ENCODE measurements at regions not wholly inside any gene's neighbourhood (a gene's known extent, or its start where the extent isn't known, plus 50 kb on each side); places are given as distances from the start of the nearest gene placed in this dataset.

DNA sequence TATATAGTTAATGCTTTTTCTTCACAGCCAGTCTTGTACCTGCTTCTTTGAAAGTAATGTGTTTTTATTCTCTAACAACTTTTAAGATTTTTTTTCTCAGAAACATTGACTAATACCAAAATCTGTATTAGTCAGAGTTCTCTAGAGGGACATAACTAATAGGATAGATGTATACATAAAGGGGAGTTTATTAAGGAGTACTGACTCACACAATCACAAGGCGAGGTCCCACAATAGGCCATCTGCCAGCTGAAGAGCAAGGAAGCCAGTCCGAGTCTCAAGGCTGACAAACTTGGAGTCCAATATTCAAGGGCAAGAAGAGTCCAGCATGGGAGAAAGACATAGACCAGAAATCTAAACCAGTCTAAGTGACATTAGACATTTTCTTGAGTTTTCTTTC is 140.0 kb downstream of the RAB38 start:
- Histone ChIP-seq H3K4me3 (ENCODE audit: low read length) (no peak overlapping the region), H3K36me3 (ENCODE audit: control insufficient read depth, insufficient read depth, low read length) (no peaks in the 10 kb centered on the region), H3K9me3 (ENCODE audit: control insufficient read depth, insufficient read depth, low read length) (no peaks in the 10 kb centered on the region), H3K4me1 (ENCODE audit: control insufficient read depth, insufficient read depth, low read length) (no peaks in the 10 kb centered on the region), H3K27ac (ENCODE audit: low read length) (no peak overlapping the region), H3K27me3 (ENCODE audit: control insufficient read depth, insufficient read depth, low read length) (no peaks in the 10 kb centered on the region)
- no peaks in the 10 kb centered on the region for H3K36me3 Mint-ChIP-seq
- intact Hi-C loops (cut with micrococcal nuclease), result no loop called here
- 73% methylated on average over 2 of the region's 2 CpGs for WGBS (ENCODE audit: insufficient coverage)
- no peaks in the 10 kb centered on the region for H3K4me1 Mint-ChIP-seq
- no peak overlapping the region for H3K4me3 Mint-ChIP-seq
- TF ChIP-seq, protein P1, sequence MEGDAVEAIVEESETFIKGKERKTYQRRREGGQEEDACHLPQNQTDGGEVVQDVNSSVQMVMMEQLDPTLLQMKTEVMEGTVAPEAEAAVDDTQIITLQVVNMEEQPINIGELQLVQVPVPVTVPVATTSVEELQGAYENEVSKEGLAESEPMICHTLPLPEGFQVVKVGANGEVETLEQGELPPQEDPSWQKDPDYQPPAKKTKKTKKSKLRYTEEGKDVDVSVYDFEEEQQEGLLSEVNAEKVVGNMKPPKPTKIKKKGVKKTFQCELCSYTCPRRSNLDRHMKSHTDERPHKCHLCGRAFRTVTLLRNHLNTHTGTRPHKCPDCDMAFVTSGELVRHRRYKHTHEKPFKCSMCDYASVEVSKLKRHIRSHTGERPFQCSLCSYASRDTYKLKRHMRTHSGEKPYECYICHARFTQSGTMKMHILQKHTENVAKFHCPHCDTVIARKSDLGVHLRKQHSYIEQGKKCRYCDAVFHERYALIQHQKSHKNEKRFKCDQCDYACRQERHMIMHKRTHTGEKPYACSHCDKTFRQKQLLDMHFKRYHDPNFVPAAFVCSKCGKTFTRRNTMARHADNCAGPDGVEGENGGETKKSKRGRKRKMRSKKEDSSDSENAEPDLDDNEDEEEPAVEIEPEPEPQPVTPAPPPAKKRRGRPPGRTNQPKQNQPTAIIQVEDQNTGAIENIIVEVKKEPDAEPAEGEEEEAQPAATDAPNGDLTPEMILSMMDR (IDR thresholded peaks at IDR 0.05), result no peak
- H3K27me3 Mint-ChIP-seq (ENCODE audit: low read depth in 2 of 2), result peaks cover 11 to 20% of the 10 kb centered on the region in 2 donors
- DNase-seq (no peak), ATAC-seq (no peak)
- peaks cover 1 to 2% of the 10 kb centered on the region in 2 donors for H3K9me3 Mint-ChIP-seq
- H3K27ac Mint-ChIP-seq, result no peak overlapping the region

DNA sequence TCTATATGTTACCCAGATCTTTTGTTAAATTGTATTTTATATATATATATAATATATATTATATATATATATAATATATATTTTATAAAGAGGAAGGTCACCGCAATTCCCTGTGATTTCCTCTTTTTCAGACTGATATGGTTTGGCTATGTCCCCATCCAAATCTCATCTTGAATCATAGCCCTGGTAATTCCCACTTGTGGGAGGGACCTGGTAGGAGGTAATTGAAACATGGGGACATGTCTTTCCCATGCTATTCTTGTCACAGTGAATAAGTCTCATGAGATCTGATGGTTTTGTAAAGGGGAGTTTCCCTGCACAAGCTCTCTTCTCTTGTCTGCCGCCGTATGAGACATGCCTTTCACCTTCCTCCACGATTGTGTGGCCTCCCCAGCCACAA is 157.6 kb downstream of the RAB38 start:
- Histone ChIP-seq H3K27ac (ENCODE audit: low read length) (no peak overlapping the region), H3K9me3 (ENCODE audit: control insufficient read depth, insufficient read depth, low read length) (no peaks in the 10 kb centered on the region), H3K4me3 (ENCODE audit: low read length) (no peak overlapping the region), H3K36me3 (ENCODE audit: control insufficient read depth, insufficient read depth, low read length) (no peaks in the 10 kb centered on the region), H3K27me3 (ENCODE audit: control insufficient read depth, insufficient read depth, low read length) (peaks cover 2% of the 10 kb centered on the region), H3K4me1 (ENCODE audit: control insufficient read depth, insufficient read depth, low read length) (no peaks in the 10 kb centered on the region)
- DNase-seq (no peak), ATAC-seq (no peak)
- intact Hi-C loops (cut with micrococcal nuclease), result no loop called here
- Mint-ChIP-seq H3K4me1 (no peaks in the 10 kb centered on the region), H3K36me3 (no peaks in the 10 kb centered on the region), H3K4me3 (no peak overlapping the region), H3K27ac (no peak overlapping the region), H3K27me3 (ENCODE audit: low read depth in 2 of 2) (peaks cover 1 to 6% of the 10 kb centered on the region in 2 donors), H3K9me3 (no peaks in the 10 kb centered on the region)
- 49% methylated on average over 3 of the region's 4 CpGs for WGBS (ENCODE audit: insufficient coverage)
- TF ChIP-seq, protein P1 (IDR thresholded peaks at IDR 0.05), result no peak

DNA sequence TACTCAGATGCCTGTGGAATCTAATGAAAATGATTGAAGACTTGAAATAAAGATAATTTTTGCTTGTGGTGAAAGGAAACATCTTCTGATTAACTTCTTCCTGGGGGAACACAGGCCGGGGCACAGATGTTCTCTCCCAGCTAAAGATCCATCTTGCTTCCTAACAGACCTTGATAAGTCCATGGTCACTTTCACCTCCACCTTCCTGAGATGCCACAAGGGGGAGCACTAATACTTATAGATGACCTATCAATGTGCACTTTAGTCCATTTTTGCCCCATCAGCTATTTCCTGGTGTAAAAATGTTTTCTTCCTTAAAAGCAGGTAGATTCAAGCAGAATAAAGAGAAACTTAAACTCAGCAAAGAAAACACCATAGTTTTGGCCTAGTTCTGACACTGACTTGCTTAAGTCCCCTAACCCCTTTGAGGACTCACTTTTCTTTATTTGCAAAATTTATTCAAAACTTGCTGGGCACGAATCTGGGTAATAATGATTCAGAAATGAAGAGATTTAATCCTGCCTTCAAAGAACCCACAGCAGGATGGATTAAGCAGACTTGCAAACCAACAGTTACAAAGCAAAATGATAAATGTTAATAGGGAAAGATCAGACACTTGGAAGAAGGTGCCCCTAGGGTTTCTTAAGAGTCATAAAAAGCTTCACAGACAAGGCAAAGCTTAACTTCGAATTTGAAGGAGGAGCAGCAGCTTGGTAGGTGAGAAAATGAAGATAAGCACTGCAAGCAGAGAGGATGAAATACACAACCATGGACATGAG is 158.7 kb downstream of the RAB38 start:
- H3K36me3 Mint-ChIP-seq, result no peaks in the 10 kb centered on the region
- peak; percentile 57 to 76 (median 70) for ATAC-seq
- DNase-seq, result peak in 1 of 2 donors; percentile 77
- H3K4me3 Mint-ChIP-seq, result no peak overlapping the region
- H3K27ac ChIP-seq (ENCODE audit: low read length), result no peak overlapping the region
- H3K4me3 ChIP-seq (ENCODE audit: low read length), result no peak overlapping the region
- peaks cover 2% of the 10 kb centered on the region for H3K27me3 ChIP-seq (ENCODE audit: control insufficient read depth, insufficient read depth, low read length)
- no peaks in the 10 kb centered on the region for H3K36me3 ChIP-seq (ENCODE audit: control insufficient read depth, insufficient read depth, low read length)
- no peaks in the 10 kb centered on the region for H3K9me3 Mint-ChIP-seq
- H3K4me1 ChIP-seq (ENCODE audit: control insufficient read depth, insufficient read depth, low read length), result no peaks in the 10 kb centered on the region
- peaks cover 0 to 6% of the 10 kb centered on the region in 2 donors for H3K27me3 Mint-ChIP-seq (ENCODE audit: low read depth in 2 of 2)
- H3K4me1 Mint-ChIP-seq, result no peaks in the 10 kb centered on the region
- intact Hi-C loops (cut with micrococcal nuclease), result loop anchor here (1.0 kb wide), 1 partner anchor 528 kb away; no protein-coding TSS in a partner anchor
- TF ChIP-seq, protein P1 (IDR thresholded peaks at IDR 0.05), result peak; percentile 80
- WGBS (ENCODE audit: insufficient coverage), result 17% methylated on average over 2 of the region's 3 CpGs
- H3K9me3 ChIP-seq (ENCODE audit: control insufficient read depth, insufficient read depth, low read length), result no peaks in the 10 kb centered on the region
- H3K27ac Mint-ChIP-seq, result no peak overlapping the region

DNA sequence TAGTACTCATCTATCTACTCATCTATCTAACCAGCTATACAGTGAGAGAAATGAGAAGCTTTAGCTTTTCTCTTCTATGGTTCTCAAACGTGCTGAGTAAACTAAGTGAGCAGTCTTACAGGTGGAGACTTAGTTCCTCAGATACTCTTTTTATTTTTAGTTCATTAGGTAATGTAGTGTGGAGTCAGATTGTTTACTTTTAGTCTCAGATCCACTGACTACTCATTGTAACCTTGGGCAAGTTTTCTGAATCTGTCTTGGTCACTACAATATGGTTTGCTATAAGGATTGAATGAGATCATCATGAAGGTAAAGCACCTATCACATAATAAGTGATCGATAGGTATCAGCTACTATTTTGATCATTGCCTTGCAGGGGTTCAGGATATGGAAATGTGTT is 160.1 kb downstream of the RAB38 start:
- Mint-ChIP-seq H3K27ac (no peak overlapping the region), H3K4me1 (no peaks in the 10 kb centered on the region), H3K27me3 (ENCODE audit: low read depth in 2 of 2) (peaks cover 0 to 6% of the 10 kb centered on the region in 2 donors), H3K36me3 (no peaks in the 10 kb centered on the region), H3K4me3 (no peak overlapping the region), H3K9me3 (no peaks in the 10 kb centered on the region)
- Histone ChIP-seq H3K9me3 (ENCODE audit: control insufficient read depth, insufficient read depth, low read length) (no peaks in the 10 kb centered on the region), H3K4me1 (ENCODE audit: control insufficient read depth, insufficient read depth, low read length) (no peaks in the 10 kb centered on the region), H3K27ac (ENCODE audit: low read length) (no peak overlapping the region), H3K36me3 (ENCODE audit: control insufficient read depth, insufficient read depth, low read length) (no peaks in the 10 kb centered on the region), H3K27me3 (ENCODE audit: control insufficient read depth, insufficient read depth, low read length) (peaks cover 2% of the 10 kb centered on the region), H3K4me3 (ENCODE audit: low read length) (no peak overlapping the region)
- TF ChIP-seq, protein P1 (IDR thresholded peaks at IDR 0.05), result no peak
- WGBS (ENCODE audit: insufficient coverage), result 63% methylated on average over 1 of the region's 2 CpGs
- DNase-seq (no peak), ATAC-seq (no peak)
- intact Hi-C loops (cut with micrococcal nuclease), result no loop called here

Data from natural killer cell (primary cell).